ENCODE measurements at regions not wholly inside any gene's neighbourhood (a gene's known extent, or its start where the extent isn't known, plus 50 kb on each side); places are given as distances from the start of the nearest gene placed in this dataset.

GRCh38 chr1:203931953-203932352 is 70.6 kb downstream of the SNRPE start:
- Histone ChIP-seq H3F3A (ENCODE audit: low read depth) (peaks cover 8% of the 10 kb centered on the region; the same call in 1 of the 2 replicates), H2AFZ (ENCODE audit: low read length) (no peak overlapping the region), H3K9me3 (ENCODE audit: insufficient read depth, low read depth, low read length) (no peaks in the 10 kb centered on the region), H3K4me1 (ENCODE audit: insufficient read depth, low read length, poor library complexity, severe bottlenecking) (peaks cover 46% of the 10 kb centered on the region), H3K9ac (ENCODE audit: low read depth, low read length, poor library complexity, severe bottlenecking) (peak overlapping the region; percentile 23), H3K9me2 (replicated peaks; ENCODE audit: low read depth, low read length) (no peaks in the 10 kb centered on the region), H4K20me1 (ENCODE audit: insufficient read depth, low read length, poor library complexity, severe bottlenecking) (no peaks in the 10 kb centered on the region), H3K4me2 (ENCODE audit: low read depth, low read length, poor library complexity, severe bottlenecking) (peak overlapping the region; percentile 46), H3K27me3 (ENCODE audit: insufficient read depth, low read length, poor library complexity, severe bottlenecking) (no peaks in the 10 kb centered on the region), H3K36me3 (ENCODE audit: insufficient read depth, low read length) (no peaks in the 10 kb centered on the region), H3K79me2 (ENCODE audit: insufficient read depth, low read length) (no peaks in the 10 kb centered on the region), H3K4me3 (ENCODE audit: low read length, poor library complexity, severe bottlenecking) (peak overlapping the region; percentile 26)
- TF ChIP-seq CTCF (conservative IDR thresholded peaks at IDR 0.05; ENCODE audit: low read length) = no peak

DNA sequence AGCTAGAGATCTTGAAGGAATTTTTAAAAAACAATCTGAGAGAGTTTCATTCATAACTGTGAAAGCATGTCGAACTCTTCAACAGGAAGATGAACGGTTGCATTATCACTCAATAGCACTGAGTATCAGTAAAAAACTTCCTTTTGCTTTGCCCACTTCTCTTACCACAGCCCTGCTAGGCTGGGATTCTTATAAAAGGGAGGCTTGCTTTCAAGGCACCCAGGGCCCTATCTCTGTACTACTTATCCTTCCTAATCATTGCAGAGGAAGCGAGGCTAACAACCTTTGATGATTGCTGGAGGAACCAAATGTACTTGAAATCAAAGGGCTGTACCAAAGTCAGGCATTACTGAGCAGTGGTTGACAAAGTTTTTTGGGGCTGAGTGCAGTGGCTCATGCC is 71.2 kb downstream of the SNRPE start:
- Histone ChIP-seq H3K9me2 (replicated peaks; ENCODE audit: low read depth, low read length) (no peaks in the 10 kb centered on the region), H3K36me3 (ENCODE audit: insufficient read depth, low read length) (no peaks in the 10 kb centered on the region), H4K20me1 (ENCODE audit: insufficient read depth, low read length, poor library complexity, severe bottlenecking) (no peaks in the 10 kb centered on the region), H3K4me1 (ENCODE audit: insufficient read depth, low read length, poor library complexity, severe bottlenecking) (peaks cover 50% of the 10 kb centered on the region), H3K4me2 (ENCODE audit: low read depth, low read length, poor library complexity, severe bottlenecking) (peak overlapping the region; percentile 46), H3K4me3 (ENCODE audit: low read length, poor library complexity, severe bottlenecking) (peak overlapping the region; percentile 26), H3F3A (ENCODE audit: low read depth) (peaks cover 8% of the 10 kb centered on the region; the same call in 1 of the 2 replicates), H3K27me3 (ENCODE audit: insufficient read depth, low read length, poor library complexity, severe bottlenecking) (no peaks in the 10 kb centered on the region), H3K9ac (ENCODE audit: low read depth, low read length, poor library complexity, severe bottlenecking) (peak overlapping the region; percentile 23), H3K79me2 (ENCODE audit: insufficient read depth, low read length) (no peaks in the 10 kb centered on the region), H3K9me3 (ENCODE audit: insufficient read depth, low read depth, low read length) (no peaks in the 10 kb centered on the region), H2AFZ (ENCODE audit: low read length) (no peak overlapping the region)
- TF ChIP-seq EZH2phosphoT487 (IDR thresholded peaks at IDR 0.05; ENCODE audit: borderline replicate concordance) (no peak), CTCF (conservative IDR thresholded peaks at IDR 0.05; ENCODE audit: low read length) (no peak)

DNA sequence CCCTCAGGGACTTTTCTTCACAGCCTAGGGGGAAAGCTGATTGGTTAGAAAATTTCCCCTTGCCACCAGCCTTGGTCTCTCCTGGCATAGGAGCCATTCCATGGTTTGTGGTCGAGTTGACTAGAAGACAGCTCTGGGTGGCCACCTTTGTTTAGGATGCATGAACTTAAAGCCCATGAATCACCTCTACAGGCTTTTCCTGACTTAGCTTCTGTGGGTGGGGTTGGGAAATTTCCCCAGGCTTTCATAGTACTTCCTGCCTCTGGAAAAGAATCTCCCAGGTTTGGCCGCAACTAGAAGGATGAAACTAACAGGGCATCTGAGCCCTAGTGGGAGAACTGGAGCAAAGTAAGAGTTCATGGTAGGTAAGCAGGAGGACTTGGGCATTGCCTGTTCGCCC is 72.6 kb downstream of the SNRPE start:
- Histone ChIP-seq H3K9me3 (ENCODE audit: insufficient read depth, low read depth, low read length) (no peaks in the 10 kb centered on the region), H3K4me2 (ENCODE audit: low read depth, low read length, poor library complexity, severe bottlenecking) (no peak overlapping the region), H3K9me2 (replicated peaks; ENCODE audit: low read depth, low read length) (no peaks in the 10 kb centered on the region)

More for the DNA sequence above, 72.6 kb downstream of the SNRPE start:
- H4K20me1 ChIP-seq (ENCODE audit: insufficient read depth, low read length, poor library complexity, severe bottlenecking) = no peaks in the 10 kb centered on the region
- no peak overlapping the region for H2AFZ ChIP-seq (ENCODE audit: low read length)
- H3K27me3 ChIP-seq (ENCODE audit: insufficient read depth, low read length, poor library complexity, severe bottlenecking) = no peaks in the 10 kb centered on the region
- TF ChIP-seq CTCF (conservative IDR thresholded peaks at IDR 0.05; ENCODE audit: low read length) (no peak), EZH2phosphoT487 (IDR thresholded peaks at IDR 0.05; ENCODE audit: borderline replicate concordance) (no peak)
- H3K9ac ChIP-seq (ENCODE audit: low read depth, low read length, poor library complexity, severe bottlenecking) = no peak overlapping the region
- H3F3A ChIP-seq (ENCODE audit: low read depth) = peaks cover 8% of the 10 kb centered on the region; the same call in 1 of the 2 replicates
- no peaks in the 10 kb centered on the region for H3K79me2 ChIP-seq (ENCODE audit: insufficient read depth, low read length)
- peaks cover 60% of the 10 kb centered on the region for H3K4me1 ChIP-seq (ENCODE audit: insufficient read depth, low read length, poor library complexity, severe bottlenecking)
- H3K4me3 ChIP-seq (ENCODE audit: low read length, poor library complexity, severe bottlenecking) = no peak overlapping the region
- H3K36me3 ChIP-seq (ENCODE audit: insufficient read depth, low read length) = no peaks in the 10 kb centered on the region
